ENCODE measurements at regions not wholly inside any gene's neighbourhood (a gene's known extent, or its start where the extent isn't known, plus 50 kb on each side); places are given as distances from the start of the nearest gene placed in this dataset.

- DNase-seq (ENCODE audit: low spot score): no peak
Observed at GRCh38 chr11:122062763-122063162, 53.3 kb downstream of the BLID start.

GRCh38 chr11:122059565-122059964, 56.5 kb downstream of the BLID start:
- DNase-seq (ENCODE audit: low spot score): no peak

GRCh38 chr11:122050021-122050690, 65.9 kb downstream of the BLID start:
- DNase-seq (ENCODE audit: low spot score): no peak

- no peak for DNase-seq (ENCODE audit: low spot score)
Observed at GRCh38 chr11:122048401-122048800, 67.6 kb downstream of the BLID start.

GRCh38 chr11:122046846-122047245, 69.2 kb downstream of the BLID start:
- no peak for DNase-seq (ENCODE audit: low spot score)

GRCh38 chr11:122046438-122046837, 69.6 kb downstream of the BLID start:
- no peak for DNase-seq (ENCODE audit: low spot score)

- DNase-seq (ENCODE audit: low spot score): no peak
Observed at GRCh38 chr11:122045181-122045586, 70.8 kb downstream of the BLID start.

GRCh38 chr11:122044086-122044485, 71.9 kb downstream of the BLID start:
- DNase-seq (ENCODE audit: low spot score): no peak

GRCh38 chr11:122042981-122043380, 73.0 kb downstream of the BLID start:
- DNase-seq (ENCODE audit: low spot score): no peak

GRCh38 chr11:122040464-122040863, 75.6 kb downstream of the BLID start:
- DNase-seq (ENCODE audit: low spot score): no peak

GRCh38 chr11:122038543-122038942, 77.5 kb downstream of the BLID start:
- DNase-seq (ENCODE audit: low spot score): no peak

- no peak for DNase-seq (ENCODE audit: low spot score)
Observed at GRCh38 chr11:122037911-122038310, 78.1 kb downstream of the BLID start.

GRCh38 chr11:122036493-122036892, 79.5 kb downstream of the BLID start:
- no peak for DNase-seq (ENCODE audit: low spot score)

GRCh38 chr11:122036018-122036417, 80.0 kb downstream of the BLID start:
- no peak for DNase-seq (ENCODE audit: low spot score)

GRCh38 chr11:122033631-122034030, 82.4 kb downstream of the BLID start:
- DNase-seq (ENCODE audit: low spot score): no peak

GRCh38 chr11:122033193-122033592, 82.8 kb downstream of the BLID start:
- DNase-seq (ENCODE audit: low spot score): no peak

- DNase-seq (ENCODE audit: low spot score): no peak
Observed at GRCh38 chr11:122032317-122032716, 83.7 kb downstream of the BLID start.

- DNase-seq (ENCODE audit: low spot score): no peak
Observed at GRCh38 chr11:122031813-122032212, 84.2 kb downstream of the BLID start.

- no peak for DNase-seq (ENCODE audit: low spot score)
Observed at GRCh38 chr11:122030286-122030685, 85.7 kb downstream of the BLID start.

GRCh38 chr11:122028545-122028944, 87.5 kb downstream of the BLID start:
- DNase-seq (ENCODE audit: low spot score): no peak

GRCh38 chr11:122028036-122028435, 88.0 kb downstream of the BLID start:
- no peak for DNase-seq (ENCODE audit: low spot score)

- no peak for DNase-seq (ENCODE audit: low spot score)
Observed at GRCh38 chr11:122025757-122026156, 90.3 kb downstream of the BLID start.

GRCh38 chr11:122024278-122024677, 91.7 kb downstream of the BLID start:
- no peak for DNase-seq (ENCODE audit: low spot score)

Data from mesenteric fat pad (tissue), 1 donor.